ENCODE measurements at regions not wholly inside any gene's neighbourhood (a gene's known extent, or its start where the extent isn't known, plus 50 kb on each side); places are given as distances from the start of the nearest gene placed in this dataset.
"Not testable (repeated sequence)": the region's sequence is repeated elsewhere in the genome, so short reads cannot be mapped to it uniquely, and the experiment has no call there.

- DNase-seq (ENCODE audit: low read depth), result no peak
These were observed 472.0 kb downstream of the ZPLD1 start for GRCh38 chr3:102906818-102907217.

GRCh38 chr3:102909904-102910303 lies 475.1 kb downstream of the ZPLD1 start:
- no peak for DNase-seq (ENCODE audit: low read depth)

- DNase-seq (ENCODE audit: low read depth), result no peak
These were observed 481.7 kb downstream of the ZPLD1 start for GRCh38 chr3:102916532-102916931.

GRCh38 chr3:102926618-102927017 lies 491.8 kb downstream of the ZPLD1 start:
- DNase-seq (ENCODE audit: low read depth), result no peak

- no peak for DNase-seq (ENCODE audit: low read depth)
These were observed 498.6 kb downstream of the ZPLD1 start for GRCh38 chr3:102933377-102933776.

- no peak for DNase-seq (ENCODE audit: low read depth)
These were observed 501.8 kb downstream of the ZPLD1 start for GRCh38 chr3:102936511-102937045.

- DNase-seq (ENCODE audit: low read depth), result no peak
These were observed 507.0 kb downstream of the ZPLD1 start for GRCh38 chr3:102941786-102942185.

GRCh38 chr3:102946445-102946844 lies 511.6 kb downstream of the ZPLD1 start:
- not testable (repeated sequence) for DNase-seq (ENCODE audit: low read depth)

GRCh38 chr3:102972350-102972749 lies 537.5 kb downstream of the ZPLD1 start:
- no peak for DNase-seq (ENCODE audit: low read depth)

- no peak for DNase-seq (ENCODE audit: low read depth)
These were observed 539.5 kb downstream of the ZPLD1 start for GRCh38 chr3:102974333-102974732.

GRCh38 chr3:102979191-102979590 lies 544.4 kb downstream of the ZPLD1 start:
- no peak for DNase-seq (ENCODE audit: low read depth)

- DNase-seq (ENCODE audit: low read depth), result no peak
These were observed 545.0 kb downstream of the ZPLD1 start for GRCh38 chr3:102979682-102980354.

GRCh38 chr3:102980355-102980696 lies 545.5 kb downstream of the ZPLD1 start:
- DNase-seq (ENCODE audit: low read depth), result no peak

- DNase-seq (ENCODE audit: low read depth), result no peak
These were observed 567.8 kb downstream of the ZPLD1 start for GRCh38 chr3:103002425-103003176.

- no peak for DNase-seq (ENCODE audit: low read depth)
These were observed 571.8 kb downstream of the ZPLD1 start for GRCh38 chr3:103006526-103007183.

- DNase-seq (ENCODE audit: low read depth), result no peak
These were observed 574.8 kb downstream of the ZPLD1 start for GRCh38 chr3:103009609-103010008.

- DNase-seq (ENCODE audit: low read depth), result no peak
These were observed 591.1 kb downstream of the ZPLD1 start for GRCh38 chr3:103025880-103026279.

- no peak for DNase-seq (ENCODE audit: low read depth)
These were observed 599.0 kb downstream of the ZPLD1 start for GRCh38 chr3:103033841-103034240.

- no peak for DNase-seq (ENCODE audit: low read depth)
These were observed 612.8 kb downstream of the ZPLD1 start for GRCh38 chr3:103047640-103048039.

GRCh38 chr3:103048068-103048722 lies 613.4 kb downstream of the ZPLD1 start:
- no peak for DNase-seq (ENCODE audit: low read depth)

GRCh38 chr3:103052236-103052830 lies 617.5 kb downstream of the ZPLD1 start:
- DNase-seq (ENCODE audit: low read depth), result no peak

- no peak for DNase-seq (ENCODE audit: low read depth)
These were observed 620.3 kb downstream of the ZPLD1 start for GRCh38 chr3:103055021-103055520.

Data from stimulated activated CD8-positive, alpha-beta memory T cell treated with anti-CD3 and anti-CD28 coated beads, Interleukin-15, amount 100 ng/mL, for 1 hour (primary cell).